Large intestine (tissue), 3 donors: ENCODE measurements at regions not wholly inside any gene's neighbourhood (a gene's known extent, or its start where the extent isn't known, plus 50 kb on each side); places are given as distances from the start of the nearest gene placed in this dataset.
A peak's percentile ranks its signal among the peaks of the same experiment; 100 is the strongest.

Experiments used
- DNase-seq, 2 donors: peaks; one replicate each; pipeline versions ENCODE4 v3.0.0 to v3.0.0-alpha.2; 2013
- H3K27ac ChIP-seq: one replicate; pipeline ENCODE4 v1.5.1; 2013; ENCODE audit warnings: low read length
- H3K27me3 ChIP-seq: 2 replicates; pipeline ENCODE4 v1.6.1; 2013; ENCODE audit warnings: low read length; ENCODE audit not compliant: control insufficient read depth, insufficient read depth
- H3K36me3 ChIP-seq: 2 replicates; pipeline ENCODE4 v1.6.1; 2013; ENCODE audit warnings: low read length; ENCODE audit not compliant: control insufficient read depth, insufficient read depth
- H3K4me1 ChIP-seq: one replicate; pipeline ENCODE4 v1.6.1; 2013; ENCODE audit warnings: low read length; ENCODE audit not compliant: control insufficient read depth, insufficient read depth
- H3K4me3 ChIP-seq: one replicate; pipeline ENCODE4 v1.5.1; 2013; ENCODE audit warnings: low read length
- H3K9me3 ChIP-seq: one replicate; pipeline ENCODE4 v1.6.1; 2013; ENCODE audit warnings: mild to moderate bottlenecking, low read depth, low read length, moderate library complexity; ENCODE audit not compliant: control insufficient read depth
- WGBS: methylation state at CpG from one replicate; pipeline ENCODE4 v1.1.5; 2013; ENCODE audit warnings: low lambda C conversion rate; ENCODE audit not compliant: insufficient coverage; 5-methylcytosine and 5-hydroxymethylcytosine counted together

GRCh38 chr9:12618956-12619355 is 74.2 kb upstream of the TYRP1 start:
- 57% methylated on average over 1 of the region's 2 CpGs for WGBS
- Histone ChIP-seq H3K27ac (no peak overlapping the region), H3K4me3 (no peak overlapping the region), H3K27me3 (no peaks in the 10 kb centered on the region), H3K36me3 (no peaks in the 10 kb centered on the region), H3K4me1 (no peaks in the 10 kb centered on the region), H3K9me3 (no peaks in the 10 kb centered on the region)
- no peak for DNase-seq

GRCh38 chr9:12625844-12626243 is 67.3 kb upstream of the TYRP1 start:
- no peak overlapping the region for H3K4me3 ChIP-seq
- H3K9me3 ChIP-seq = no peaks in the 10 kb centered on the region
- H3K27me3 ChIP-seq = no peaks in the 10 kb centered on the region
- H3K4me1 ChIP-seq = no peaks in the 10 kb centered on the region
- no peaks in the 10 kb centered on the region for H3K36me3 ChIP-seq
- no CpG with 5 or more reads among the region's 1 CpG for WGBS
- DNase-seq = no peak
- H3K27ac ChIP-seq = no peak overlapping the region

GRCh38 chr9:12627096-12627495 is 66.1 kb upstream of the TYRP1 start:
- 71% methylated on average over 1 of the region's 1 CpG for WGBS
- no peaks in the 10 kb centered on the region for H3K27me3 ChIP-seq
- H3K4me3 ChIP-seq = no peak overlapping the region
- no peaks in the 10 kb centered on the region for H3K4me1 ChIP-seq
- H3K27ac ChIP-seq = no peak overlapping the region
- DNase-seq = no peak
- no peaks in the 10 kb centered on the region for H3K9me3 ChIP-seq
- H3K36me3 ChIP-seq = no peaks in the 10 kb centered on the region

GRCh38 chr9:12628546-12628945 is 64.6 kb upstream of the TYRP1 start:
- WGBS = no CpG with 5 or more reads among the region's 1 CpG

GRCh38 chr9:12629067-12629466 is 64.1 kb upstream of the TYRP1 start:
- Histone ChIP-seq H3K9me3 (no peaks in the 10 kb centered on the region), H3K4me1 (no peaks in the 10 kb centered on the region), H3K36me3 (no peaks in the 10 kb centered on the region), H3K4me3 (no peak overlapping the region), H3K27ac (no peak overlapping the region), H3K27me3 (no peaks in the 10 kb centered on the region)
- DNase-seq = no peak
- 83% methylated on average over 1 of the region's 2 CpGs for WGBS

More at GRCh38 chr9:12628546-12628945, 64.6 kb upstream of the TYRP1 start:
- Histone ChIP-seq H3K4me3 (no peak overlapping the region), H3K27me3 (no peaks in the 10 kb centered on the region), H3K27ac (no peak overlapping the region), H3K4me1 (no peaks in the 10 kb centered on the region), H3K36me3 (no peaks in the 10 kb centered on the region), H3K9me3 (no peaks in the 10 kb centered on the region)
- no peak for DNase-seq

GRCh38 chr9:12631866-12632265 is 61.3 kb upstream of the TYRP1 start:
- Histone ChIP-seq H3K27ac (no peak overlapping the region), H3K4me1 (no peaks in the 10 kb centered on the region), H3K9me3 (no peaks in the 10 kb centered on the region), H3K4me3 (no peak overlapping the region), H3K36me3 (no peaks in the 10 kb centered on the region), H3K27me3 (no peaks in the 10 kb centered on the region)
- WGBS = 29% methylated on average over 2 of the region's 5 CpGs
- no peak for DNase-seq

- no peak overlapping the region for H3K4me3 ChIP-seq
- H3K36me3 ChIP-seq = no peaks in the 10 kb centered on the region
- no peak overlapping the region for H3K27ac ChIP-seq
- H3K9me3 ChIP-seq = no peaks in the 10 kb centered on the region
- no peak for DNase-seq
- no peaks in the 10 kb centered on the region for H3K27me3 ChIP-seq
- 56% methylated on average over 2 of the region's 9 CpGs for WGBS
- no peaks in the 10 kb centered on the region for H3K4me1 ChIP-seq
These were observed 60.0 kb upstream of the TYRP1 start for GRCh38 chr9:12633016-12633765.

- Histone ChIP-seq H3K9me3 (no peaks in the 10 kb centered on the region), H3K27me3 (no peaks in the 10 kb centered on the region), H3K36me3 (no peaks in the 10 kb centered on the region), H3K4me3 (no peak overlapping the region), H3K4me1 (no peaks in the 10 kb centered on the region), H3K27ac (no peak overlapping the region)
- DNase-seq = peak in 1 of 2 donors; percentile 7
- WGBS = 19% methylated on average over 3 of the region's 3 CpGs
These were observed 53.1 kb upstream of the TYRP1 start for GRCh38 chr9:12640016-12640587.

GRCh38 chr9:12640866-12641636 is 52.1 kb upstream of the TYRP1 start:
- H3K27me3 ChIP-seq = no peaks in the 10 kb centered on the region
- no peak overlapping the region for H3K27ac ChIP-seq
- H3K9me3 ChIP-seq = no peaks in the 10 kb centered on the region
- DNase-seq = no peak
- WGBS = 92% methylated on average over 2 of the region's 4 CpGs
- no peak overlapping the region for H3K4me3 ChIP-seq
- no peaks in the 10 kb centered on the region for H3K4me1 ChIP-seq
- no peaks in the 10 kb centered on the region for H3K36me3 ChIP-seq
